ENCODE measurements at regions not wholly inside any gene's neighbourhood (a gene's known extent, or its start where the extent isn't known, plus 50 kb on each side); places are given as distances from the start of the nearest gene placed in this dataset.

DNA sequence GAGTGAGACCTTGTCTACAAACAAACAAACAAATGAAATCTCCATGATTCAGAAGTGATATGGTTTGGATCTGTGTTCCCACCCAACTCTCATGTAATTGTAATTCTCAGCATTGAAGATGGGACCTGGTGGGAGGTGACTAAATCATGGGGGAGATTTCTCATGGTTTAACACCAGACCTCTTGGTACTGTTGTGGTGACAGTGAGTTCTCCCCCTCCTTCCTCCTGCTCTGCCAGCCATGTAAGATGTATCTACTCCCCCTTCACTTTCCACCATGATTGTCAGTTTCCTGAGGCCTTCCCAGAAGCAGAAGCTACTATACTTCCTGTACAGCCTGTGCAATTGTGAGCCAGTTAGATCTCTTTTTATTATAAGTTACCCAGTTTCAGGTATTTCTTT lies 438.4 kb upstream of the THBS1 start (continued):
- TF ChIP-seq, protein P1, sequence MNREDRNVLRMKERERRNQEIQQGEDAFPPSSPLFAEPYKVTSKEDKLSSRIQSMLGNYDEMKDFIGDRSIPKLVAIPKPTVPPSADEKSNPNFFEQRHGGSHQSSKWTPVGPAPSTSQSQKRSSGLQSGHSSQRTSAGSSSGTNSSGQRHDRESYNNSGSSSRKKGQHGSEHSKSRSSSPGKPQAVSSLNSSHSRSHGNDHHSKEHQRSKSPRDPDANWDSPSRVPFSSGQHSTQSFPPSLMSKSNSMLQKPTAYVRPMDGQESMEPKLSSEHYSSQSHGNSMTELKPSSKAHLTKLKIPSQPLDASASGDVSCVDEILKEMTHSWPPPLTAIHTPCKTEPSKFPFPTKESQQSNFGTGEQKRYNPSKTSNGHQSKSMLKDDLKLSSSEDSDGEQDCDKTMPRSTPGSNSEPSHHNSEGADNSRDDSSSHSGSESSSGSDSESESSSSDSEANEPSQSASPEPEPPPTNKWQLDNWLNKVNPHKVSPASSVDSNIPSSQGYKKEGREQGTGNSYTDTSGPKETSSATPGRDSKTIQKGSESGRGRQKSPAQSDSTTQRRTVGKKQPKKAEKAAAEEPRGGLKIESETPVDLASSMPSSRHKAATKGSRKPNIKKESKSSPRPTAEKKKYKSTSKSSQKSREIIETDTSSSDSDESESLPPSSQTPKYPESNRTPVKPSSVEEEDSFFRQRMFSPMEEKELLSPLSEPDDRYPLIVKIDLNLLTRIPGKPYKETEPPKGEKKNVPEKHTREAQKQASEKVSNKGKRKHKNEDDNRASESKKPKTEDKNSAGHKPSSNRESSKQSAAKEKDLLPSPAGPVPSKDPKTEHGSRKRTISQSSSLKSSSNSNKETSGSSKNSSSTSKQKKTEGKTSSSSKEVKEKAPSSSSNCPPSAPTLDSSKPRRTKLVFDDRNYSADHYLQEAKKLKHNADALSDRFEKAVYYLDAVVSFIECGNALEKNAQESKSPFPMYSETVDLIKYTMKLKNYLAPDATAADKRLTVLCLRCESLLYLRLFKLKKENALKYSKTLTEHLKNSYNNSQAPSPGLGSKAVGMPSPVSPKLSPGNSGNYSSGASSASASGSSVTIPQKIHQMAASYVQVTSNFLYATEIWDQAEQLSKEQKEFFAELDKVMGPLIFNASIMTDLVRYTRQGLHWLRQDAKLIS (CRISPR knock-in tag; IDR thresholded peaks at IDR 0.05; ENCODE audit: borderline replicate concordance) = no peak
- TF ChIP-seq ZNF396 (CRISPR knock-in tag; IDR thresholded peaks at IDR 0.05; ENCODE audit: borderline replicate concordance) = no peak
- no peak for TF ChIP-seq ZNF416 (CRISPR knock-in tag; IDR thresholded peaks at IDR 0.05)
- TF ChIP-seq GABPB1 (CRISPR knock-in tag; IDR thresholded peaks at IDR 0.05) = no peak
- TF ChIP-seq, protein P2, sequence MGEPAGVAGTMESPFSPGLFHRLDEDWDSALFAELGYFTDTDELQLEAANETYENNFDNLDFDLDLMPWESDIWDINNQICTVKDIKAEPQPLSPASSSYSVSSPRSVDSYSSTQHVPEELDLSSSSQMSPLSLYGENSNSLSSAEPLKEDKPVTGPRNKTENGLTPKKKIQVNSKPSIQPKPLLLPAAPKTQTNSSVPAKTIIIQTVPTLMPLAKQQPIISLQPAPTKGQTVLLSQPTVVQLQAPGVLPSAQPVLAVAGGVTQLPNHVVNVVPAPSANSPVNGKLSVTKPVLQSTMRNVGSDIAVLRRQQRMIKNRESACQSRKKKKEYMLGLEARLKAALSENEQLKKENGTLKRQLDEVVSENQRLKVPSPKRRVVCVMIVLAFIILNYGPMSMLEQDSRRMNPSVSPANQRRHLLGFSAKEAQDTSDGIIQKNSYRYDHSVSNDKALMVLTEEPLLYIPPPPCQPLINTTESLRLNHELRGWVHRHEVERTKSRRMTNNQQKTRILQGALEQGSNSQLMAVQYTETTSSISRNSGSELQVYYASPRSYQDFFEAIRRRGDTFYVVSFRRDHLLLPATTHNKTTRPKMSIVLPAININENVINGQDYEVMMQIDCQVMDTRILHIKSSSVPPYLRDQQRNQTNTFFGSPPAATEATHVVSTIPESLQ (CRISPR knock-in tag; IDR thresholded peaks at IDR 0.05) = no peak

DNA sequence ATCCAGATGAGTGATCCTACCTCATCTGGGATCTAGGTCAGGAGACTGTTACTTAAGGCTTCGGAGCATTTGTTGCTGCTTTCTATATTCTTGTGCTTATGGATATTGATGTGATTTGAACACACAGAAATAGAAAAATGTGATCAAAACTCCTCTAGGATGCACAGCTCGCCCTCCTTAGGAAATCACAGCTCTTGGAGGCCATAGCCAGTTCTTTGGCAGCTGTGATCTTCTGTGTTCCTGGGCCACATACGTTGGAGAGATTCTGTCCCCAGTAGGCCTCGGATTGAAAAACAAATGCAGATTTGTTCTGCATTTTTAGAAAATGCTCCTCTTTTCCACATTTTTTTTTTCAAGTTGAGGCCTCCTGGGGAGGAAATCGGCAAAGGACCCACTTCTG lies 437.4 kb upstream of the THBS1 start:
- Mint-ChIP-seq H3K9me3 (no peaks in the 10 kb centered on the region), H3K36me3 (no peaks in the 10 kb centered on the region), H3K4me1 (no peaks in the 10 kb centered on the region), H3K27me3 (ENCODE audit: low read depth) (no peaks in the 10 kb centered on the region), H3K4me3 (no peak overlapping the region), H3K27ac (no peak overlapping the region)
- TF ChIP-seq, protein P3, sequence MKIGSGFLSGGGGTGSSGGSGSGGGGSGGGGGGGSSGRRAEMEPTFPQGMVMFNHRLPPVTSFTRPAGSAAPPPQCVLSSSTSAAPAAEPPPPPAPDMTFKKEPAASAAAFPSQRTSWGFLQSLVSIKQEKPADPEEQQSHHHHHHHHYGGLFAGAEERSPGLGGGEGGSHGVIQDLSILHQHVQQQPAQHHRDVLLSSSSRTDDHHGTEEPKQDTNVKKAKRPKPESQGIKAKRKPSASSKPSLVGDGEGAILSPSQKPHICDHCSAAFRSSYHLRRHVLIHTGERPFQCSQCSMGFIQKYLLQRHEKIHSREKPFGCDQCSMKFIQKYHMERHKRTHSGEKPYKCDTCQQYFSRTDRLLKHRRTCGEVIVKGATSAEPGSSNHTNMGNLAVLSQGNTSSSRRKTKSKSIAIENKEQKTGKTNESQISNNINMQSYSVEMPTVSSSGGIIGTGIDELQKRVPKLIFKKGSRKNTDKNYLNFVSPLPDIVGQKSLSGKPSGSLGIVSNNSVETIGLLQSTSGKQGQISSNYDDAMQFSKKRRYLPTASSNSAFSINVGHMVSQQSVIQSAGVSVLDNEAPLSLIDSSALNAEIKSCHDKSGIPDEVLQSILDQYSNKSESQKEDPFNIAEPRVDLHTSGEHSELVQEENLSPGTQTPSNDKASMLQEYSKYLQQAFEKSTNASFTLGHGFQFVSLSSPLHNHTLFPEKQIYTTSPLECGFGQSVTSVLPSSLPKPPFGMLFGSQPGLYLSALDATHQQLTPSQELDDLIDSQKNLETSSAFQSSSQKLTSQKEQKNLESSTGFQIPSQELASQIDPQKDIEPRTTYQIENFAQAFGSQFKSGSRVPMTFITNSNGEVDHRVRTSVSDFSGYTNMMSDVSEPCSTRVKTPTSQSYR (CRISPR knock-in tag; IDR thresholded peaks at IDR 0.05) = no peak
- TF ChIP-seq SOX15 (CRISPR knock-in tag; IDR thresholded peaks at IDR 0.05) = no peak
- TF ChIP-seq, protein P2 (CRISPR knock-in tag; IDR thresholded peaks at IDR 0.05) = no peak
- ChIA-PET CTCF (no interaction called here), POLR2A (no interaction called here)
- ATAC-seq = no peak
- no peak for DNase-seq (ENCODE audit: low spot score)

DNA sequence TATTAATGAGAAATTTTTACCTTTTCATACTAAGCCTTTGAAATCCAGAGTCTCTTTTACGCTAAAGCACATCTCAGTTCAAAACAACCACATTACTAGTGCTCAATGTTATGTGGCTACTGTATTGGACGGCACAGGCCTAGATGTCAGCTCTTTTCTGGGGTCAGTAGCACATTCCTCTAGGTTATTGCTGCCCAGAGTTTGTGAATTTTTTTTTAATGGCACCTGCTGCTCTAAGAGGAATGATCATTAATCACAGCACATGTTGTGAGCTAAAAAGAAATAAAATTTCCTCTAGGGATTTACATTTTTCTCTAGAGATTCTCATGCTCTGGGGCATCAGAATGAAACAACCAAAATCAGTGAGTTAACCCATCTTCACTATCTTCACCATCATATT lies 436.8 kb upstream of the THBS1 start:
- Mint-ChIP-seq H3K9me3 (no peaks in the 10 kb centered on the region), H3K36me3 (no peaks in the 10 kb centered on the region), H3K4me1 (no peaks in the 10 kb centered on the region), H3K4me3 (no peak overlapping the region), H3K27me3 (ENCODE audit: low read depth) (no peaks in the 10 kb centered on the region), H3K27ac (no peak overlapping the region)
- ChIA-PET CTCF (no interaction called here), POLR2A (no interaction called here)
- ATAC-seq = no peak
- DNase-seq (ENCODE audit: low spot score) = no peak
- no peak for TF ChIP-seq ZNF138 (CRISPR knock-in tag; conservative IDR thresholded peaks at IDR 0.05)
- TF ChIP-seq, protein P4, sequence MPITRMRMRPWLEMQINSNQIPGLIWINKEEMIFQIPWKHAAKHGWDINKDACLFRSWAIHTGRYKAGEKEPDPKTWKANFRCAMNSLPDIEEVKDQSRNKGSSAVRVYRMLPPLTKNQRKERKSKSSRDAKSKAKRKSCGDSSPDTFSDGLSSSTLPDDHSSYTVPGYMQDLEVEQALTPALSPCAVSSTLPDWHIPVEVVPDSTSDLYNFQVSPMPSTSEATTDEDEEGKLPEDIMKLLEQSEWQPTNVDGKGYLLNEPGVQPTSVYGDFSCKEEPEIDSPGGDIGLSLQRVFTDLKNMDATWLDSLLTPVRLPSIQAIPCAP (CRISPR knock-in tag; IDR thresholded peaks at IDR 0.05) = no peak
- TF ChIP-seq HMGA2 (CRISPR knock-in tag; IDR thresholded peaks at IDR 0.05) = no peak
- TF ChIP-seq IRF2 (CRISPR knock-in tag; IDR thresholded peaks at IDR 0.05; ENCODE audit: borderline replicate concordance, low read depth) = no peak
- TF ChIP-seq, protein P3 (CRISPR knock-in tag; IDR thresholded peaks at IDR 0.05) = no peak
- TF ChIP-seq ZNF396 (CRISPR knock-in tag; IDR thresholded peaks at IDR 0.05; ENCODE audit: borderline replicate concordance) = no peak
- TF ChIP-seq, protein P5, sequence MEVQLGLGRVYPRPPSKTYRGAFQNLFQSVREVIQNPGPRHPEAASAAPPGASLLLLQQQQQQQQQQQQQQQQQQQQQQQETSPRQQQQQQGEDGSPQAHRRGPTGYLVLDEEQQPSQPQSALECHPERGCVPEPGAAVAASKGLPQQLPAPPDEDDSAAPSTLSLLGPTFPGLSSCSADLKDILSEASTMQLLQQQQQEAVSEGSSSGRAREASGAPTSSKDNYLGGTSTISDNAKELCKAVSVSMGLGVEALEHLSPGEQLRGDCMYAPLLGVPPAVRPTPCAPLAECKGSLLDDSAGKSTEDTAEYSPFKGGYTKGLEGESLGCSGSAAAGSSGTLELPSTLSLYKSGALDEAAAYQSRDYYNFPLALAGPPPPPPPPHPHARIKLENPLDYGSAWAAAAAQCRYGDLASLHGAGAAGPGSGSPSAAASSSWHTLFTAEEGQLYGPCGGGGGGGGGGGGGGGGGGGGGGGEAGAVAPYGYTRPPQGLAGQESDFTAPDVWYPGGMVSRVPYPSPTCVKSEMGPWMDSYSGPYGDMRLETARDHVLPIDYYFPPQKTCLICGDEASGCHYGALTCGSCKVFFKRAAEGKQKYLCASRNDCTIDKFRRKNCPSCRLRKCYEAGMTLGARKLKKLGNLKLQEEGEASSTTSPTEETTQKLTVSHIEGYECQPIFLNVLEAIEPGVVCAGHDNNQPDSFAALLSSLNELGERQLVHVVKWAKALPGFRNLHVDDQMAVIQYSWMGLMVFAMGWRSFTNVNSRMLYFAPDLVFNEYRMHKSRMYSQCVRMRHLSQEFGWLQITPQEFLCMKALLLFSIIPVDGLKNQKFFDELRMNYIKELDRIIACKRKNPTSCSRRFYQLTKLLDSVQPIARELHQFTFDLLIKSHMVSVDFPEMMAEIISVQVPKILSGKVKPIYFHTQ (CRISPR knock-in tag; IDR thresholded peaks at IDR 0.05) = no peak
- TF ChIP-seq, protein P6, sequence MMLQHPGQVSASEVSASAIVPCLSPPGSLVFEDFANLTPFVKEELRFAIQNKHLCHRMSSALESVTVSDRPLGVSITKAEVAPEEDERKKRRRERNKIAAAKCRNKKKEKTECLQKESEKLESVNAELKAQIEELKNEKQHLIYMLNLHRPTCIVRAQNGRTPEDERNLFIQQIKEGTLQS (CRISPR knock-in tag; conservative IDR thresholded peaks at IDR 0.05) = no peak
- TF ChIP-seq JUN (CRISPR knock-in tag; IDR thresholded peaks at IDR 0.05) = no peak
- no peak for TF ChIP-seq FOXP1 (CRISPR knock-in tag; IDR thresholded peaks at IDR 0.05; ENCODE audit: borderline replicate concordance)
